ENCODE measurements at regions not wholly inside any gene's neighbourhood (a gene's known extent, or its start where the extent isn't known, plus 50 kb on each side); places are given as distances from the start of the nearest gene placed in this dataset.

GRCh38 chr15:70277556-70277955 lies 179.8 kb upstream of the TLE3 start:
- no peak for DNase-seq (ENCODE audit: low read depth)

- DNase-seq (ENCODE audit: low read depth) = no peak
Measured at GRCh38 chr15:70276401-70276800, 178.7 kb upstream of the TLE3 start.

GRCh38 chr15:70275461-70276138 lies 177.9 kb upstream of the TLE3 start:
- DNase-seq (ENCODE audit: low read depth) = no peak

GRCh38 chr15:70274908-70275307 lies 177.2 kb upstream of the TLE3 start:
- DNase-seq (ENCODE audit: low read depth) = no peak

- no peak for DNase-seq (ENCODE audit: low read depth)
Measured at GRCh38 chr15:70274255-70274880, 176.7 kb upstream of the TLE3 start.

- no peak for DNase-seq (ENCODE audit: low read depth)
Measured at GRCh38 chr15:70273808-70274207, 176.1 kb upstream of the TLE3 start.

GRCh38 chr15:70272565-70273355 lies 175.0 kb upstream of the TLE3 start:
- DNase-seq (ENCODE audit: low read depth) = no peak

GRCh38 chr15:70271422-70272088 lies 173.8 kb upstream of the TLE3 start:
- peak; percentile 96 for DNase-seq (ENCODE audit: low read depth)

- DNase-seq (ENCODE audit: low read depth) = no peak
Measured at GRCh38 chr15:70270752-70271111, 173.0 kb upstream of the TLE3 start.

GRCh38 chr15:70269991-70270751 lies 172.5 kb upstream of the TLE3 start:
- no peak for DNase-seq (ENCODE audit: low read depth)

GRCh38 chr15:70269311-70269911 lies 171.7 kb upstream of the TLE3 start:
- no peak for DNase-seq (ENCODE audit: low read depth)

GRCh38 chr15:70268698-70269251 lies 171.1 kb upstream of the TLE3 start:
- DNase-seq (ENCODE audit: low read depth) = no peak

- DNase-seq (ENCODE audit: low read depth) = peak; percentile 47
Measured at GRCh38 chr15:70267879-70268278, 170.2 kb upstream of the TLE3 start.

- no peak for DNase-seq (ENCODE audit: low read depth)
Measured at GRCh38 chr15:70267306-70267705, 169.6 kb upstream of the TLE3 start.

- DNase-seq (ENCODE audit: low read depth) = no peak
Measured at GRCh38 chr15:70266412-70267121, 168.8 kb upstream of the TLE3 start.

GRCh38 chr15:70265986-70266385 lies 168.3 kb upstream of the TLE3 start:
- DNase-seq (ENCODE audit: low read depth) = no peak

- no peak for DNase-seq (ENCODE audit: low read depth)
Measured at GRCh38 chr15:70265466-70265978, 167.8 kb upstream of the TLE3 start.

GRCh38 chr15:70264738-70265465 lies 167.2 kb upstream of the TLE3 start:
- DNase-seq (ENCODE audit: low read depth) = no peak

- no peak for DNase-seq (ENCODE audit: low read depth)
Measured at GRCh38 chr15:70264014-70264582, 166.4 kb upstream of the TLE3 start.

Measured in EH (cell line).